Upper lobe of left lung (tissue), 4 donors: ENCODE measurements at regions not wholly inside any gene's neighbourhood (a gene's known extent, or its start where the extent isn't known, plus 50 kb on each side); places are given as distances from the start of the nearest gene placed in this dataset.

Experiments
- CTCF ChIP-seq, 6 experiments: fragments of 450-650 bp in 4 of 6; fragments of 200-600 bp in 2 of 6; sonication (generic) in 2 of 6; IDR thresholded peaks; one replicate each; pipeline ENCODE4 v1.5.1; 2016 to 2019; ENCODE audit warnings: antibody characterized with exemption in 6 of 6
- POLR2AphosphoS5 ChIP-seq, 2 donors: sonication (generic); formaldehyde crosslinking; IDR thresholded peaks; one replicate each; pipeline ENCODE4 v1.5.1; 2017; ENCODE audit warnings: antibody characterized with exemption in 2 of 2

GRCh38 chr2:21423854-21424253 lies 300.1 kb downstream of the TDRD15 start:
- TF ChIP-seq POLR2AphosphoS5 (IDR thresholded peaks at IDR 0.05) (no peak), CTCF (IDR thresholded peaks at IDR 0.05) (no peak)
